T47D (cell line): ENCODE measurements at regions not wholly inside any gene's neighbourhood (a gene's known extent, or its start where the extent isn't known, plus 50 kb on each side); places are given as distances from the start of the nearest gene placed in this dataset.

Experiments used
- DNase-seq, 2 experiments: peaks; one replicate each; pipeline versions ENCODE4 v3.0.0 to v3.0.0-alpha.2; 2011 to 2012; ENCODE audit warnings: low read depth in 1 of 2, low spot score in 1 of 2
- JUND ChIP-seq: IDR thresholded peaks from 2 replicates; pipeline ENCODE4 v1.6.1; 2012; ENCODE audit warnings: low read depth
- in situ Hi-C: cut with HindIII; loops from 2 replicates; pipeline ENCODE4 v1.10.0; 2016; ENCODE audit warnings: low sequenced_read_pairs, low pct_unique_long_range_greater_than_20kb

GRCh38 chr3:16789344-16790120 is 95.2 kb upstream of the PLCL2 start:
- TF ChIP-seq JUND = no peak
- no peak for DNase-seq
- in situ Hi-C loops = no loop called here

- TF ChIP-seq JUND = no peak
- DNase-seq = no peak
- in situ Hi-C loops = no loop called here
Observed at GRCh38 chr3:16790432-16791400, 94.0 kb upstream of the PLCL2 start.

GRCh38 chr3:16793321-16793720 is 91.4 kb upstream of the PLCL2 start:
- DNase-seq = no peak
- in situ Hi-C loops = no loop called here
- no peak for TF ChIP-seq JUND

GRCh38 chr3:16794257-16794656 is 90.5 kb upstream of the PLCL2 start:
- in situ Hi-C loops = no loop called here
- TF ChIP-seq JUND = no peak
- no peak for DNase-seq

GRCh38 chr3:16795581-16795980 is 89.2 kb upstream of the PLCL2 start:
- DNase-seq = no peak
- in situ Hi-C loops = no loop called here
- no peak for TF ChIP-seq JUND

GRCh38 chr3:16797831-16798230 is 86.9 kb upstream of the PLCL2 start:
- in situ Hi-C loops = no loop called here
- DNase-seq = no peak
- TF ChIP-seq JUND = no peak

- no peak for TF ChIP-seq JUND
- in situ Hi-C loops = no loop called here
- DNase-seq = no peak
Observed at GRCh38 chr3:16798738-16799137, 86.0 kb upstream of the PLCL2 start.

GRCh38 chr3:16800361-16800760 is 84.4 kb upstream of the PLCL2 start:
- DNase-seq = no peak
- no peak for TF ChIP-seq JUND
- in situ Hi-C loops = no loop called here

- no peak for TF ChIP-seq JUND
- in situ Hi-C loops = no loop called here
- no peak for DNase-seq
Observed at GRCh38 chr3:16801223-16801622, 83.5 kb upstream of the PLCL2 start.

GRCh38 chr3:16801698-16802097 is 83.1 kb upstream of the PLCL2 start:
- DNase-seq = no peak
- in situ Hi-C loops = no loop called here
- no peak for TF ChIP-seq JUND

- in situ Hi-C loops = no loop called here
- no peak for TF ChIP-seq JUND
- peak in 1 of 2 experiments; percentile 4 for DNase-seq
Observed at GRCh38 chr3:16802389-16802788, 82.4 kb upstream of the PLCL2 start.

- no peak for DNase-seq
- TF ChIP-seq JUND = no peak
- in situ Hi-C loops = no loop called here
Observed at GRCh38 chr3:16803019-16803418, 81.7 kb upstream of the PLCL2 start.

GRCh38 chr3:16807391-16807790 is 77.4 kb upstream of the PLCL2 start:
- in situ Hi-C loops = no loop called here
- TF ChIP-seq JUND = no peak
- no peak for DNase-seq
